Endothelial cell of hepatic sinusoid (primary cell): ENCODE measurements at regions not wholly inside any gene's neighbourhood (a gene's known extent, or its start where the extent isn't known, plus 50 kb on each side); places are given as distances from the start of the nearest gene placed in this dataset.

Experiments used
- in situ Hi-C: cut with HindIII; loops from 2 replicates; pipeline ENCODE4 v1.10.0; 2017; ENCODE audit warnings: low sequenced_read_pairs

DNA sequence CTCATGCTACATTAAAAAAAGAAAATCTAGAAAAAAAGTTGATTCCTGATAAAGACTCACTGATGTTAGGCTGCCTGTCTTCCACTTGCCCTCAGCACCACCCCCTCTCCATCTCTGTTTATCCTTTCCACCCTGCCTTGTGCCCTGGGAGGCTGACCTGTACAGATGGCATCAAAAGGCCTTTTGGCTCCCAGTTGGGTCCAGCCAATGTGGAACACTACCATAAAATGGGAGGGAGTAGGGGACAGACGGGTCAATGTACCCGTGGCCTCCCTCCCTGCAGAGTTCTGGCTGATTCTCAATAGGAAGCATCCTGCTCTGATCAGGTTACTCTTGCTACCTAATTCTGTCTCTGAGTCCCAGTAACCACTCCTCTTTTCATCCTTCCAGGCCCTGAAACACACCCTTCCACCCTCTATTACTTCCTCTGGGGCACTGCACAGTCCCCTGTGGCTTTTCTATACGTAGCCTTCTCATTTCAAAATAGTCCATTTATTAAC is 300.0 kb downstream of the HHIPL2 start:
- in situ Hi-C loops = no loop called here

GRCh38 chr1:222247081-222247480 is 300.8 kb downstream of the HHIPL2 start:
- in situ Hi-C loops = no loop called here

GRCh38 chr1:222243902-222244301 is 304.0 kb downstream of the HHIPL2 start:
- in situ Hi-C loops = no loop called here

- in situ Hi-C loops = no loop called here
Measured at GRCh38 chr1:222242492-222242891, 305.4 kb downstream of the HHIPL2 start.

GRCh38 chr1:222241410-222241809 is 306.5 kb downstream of the HHIPL2 start:
- in situ Hi-C loops = no loop called here

GRCh38 chr1:222240536-222241181 is 307.2 kb downstream of the HHIPL2 start:
- in situ Hi-C loops = no loop called here

DNA sequence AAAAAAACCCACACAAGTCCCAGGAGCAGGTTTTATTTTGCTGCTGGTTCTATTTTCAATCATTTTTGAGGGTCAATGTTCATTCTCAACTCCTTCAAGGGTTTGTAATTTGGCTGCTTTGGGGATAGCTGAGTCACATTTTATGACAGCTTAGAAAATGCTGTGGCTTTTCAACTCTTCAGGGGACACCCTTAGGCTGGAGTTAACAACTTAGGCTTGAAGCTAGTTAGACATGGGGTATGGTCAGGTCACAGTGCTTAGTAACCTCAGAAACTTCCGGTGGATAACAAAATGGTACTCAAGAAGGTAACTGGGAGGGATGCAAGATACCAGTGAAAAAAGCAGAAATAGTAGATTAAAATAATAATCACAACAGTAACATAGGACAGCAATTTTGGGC is 308.8 kb downstream of the HHIPL2 start:
- in situ Hi-C loops = no loop called here

DNA sequence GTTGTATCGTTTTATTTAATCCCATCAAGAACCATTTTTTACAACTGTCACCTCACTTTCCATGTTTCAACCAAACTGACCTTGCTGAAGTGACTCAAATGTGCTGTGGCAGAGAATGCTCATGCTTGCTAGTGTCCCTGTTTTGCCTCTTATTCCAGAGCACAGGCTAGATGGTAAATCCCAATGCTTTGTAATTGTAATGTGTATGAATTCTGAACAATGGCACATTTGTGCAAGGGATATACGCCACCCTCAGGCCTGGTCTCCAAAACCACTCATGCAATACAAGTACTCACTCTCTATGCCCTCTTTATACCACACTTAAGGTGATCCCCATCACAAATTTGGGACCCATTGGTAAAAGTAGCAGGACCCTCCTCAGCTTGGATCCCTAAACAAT is 313.6 kb downstream of the HHIPL2 start:
- in situ Hi-C loops = no loop called here

GRCh38 chr1:222233444-222234158 is 314.3 kb downstream of the HHIPL2 start:
- in situ Hi-C loops = no loop called here

DNA sequence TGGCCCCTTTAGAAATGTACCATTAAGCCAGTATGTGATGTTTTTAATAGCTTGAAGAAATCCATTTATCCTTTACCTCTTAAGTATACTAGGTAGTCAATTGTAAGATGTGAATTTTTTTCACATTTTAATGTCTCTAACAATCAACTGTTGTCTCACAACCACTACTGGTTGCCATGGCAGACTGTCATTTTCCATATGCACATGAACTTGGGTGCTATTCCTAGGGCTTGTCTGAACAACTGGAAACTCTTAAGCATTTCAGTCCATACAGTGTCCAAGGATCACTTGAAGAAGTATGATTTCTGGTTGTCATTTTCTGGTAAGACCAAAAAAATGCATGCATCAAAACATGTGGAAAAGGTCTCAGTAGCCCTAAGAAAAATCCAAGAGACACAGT is 315.1 kb downstream of the HHIPL2 start:
- in situ Hi-C loops = no loop called here

DNA sequence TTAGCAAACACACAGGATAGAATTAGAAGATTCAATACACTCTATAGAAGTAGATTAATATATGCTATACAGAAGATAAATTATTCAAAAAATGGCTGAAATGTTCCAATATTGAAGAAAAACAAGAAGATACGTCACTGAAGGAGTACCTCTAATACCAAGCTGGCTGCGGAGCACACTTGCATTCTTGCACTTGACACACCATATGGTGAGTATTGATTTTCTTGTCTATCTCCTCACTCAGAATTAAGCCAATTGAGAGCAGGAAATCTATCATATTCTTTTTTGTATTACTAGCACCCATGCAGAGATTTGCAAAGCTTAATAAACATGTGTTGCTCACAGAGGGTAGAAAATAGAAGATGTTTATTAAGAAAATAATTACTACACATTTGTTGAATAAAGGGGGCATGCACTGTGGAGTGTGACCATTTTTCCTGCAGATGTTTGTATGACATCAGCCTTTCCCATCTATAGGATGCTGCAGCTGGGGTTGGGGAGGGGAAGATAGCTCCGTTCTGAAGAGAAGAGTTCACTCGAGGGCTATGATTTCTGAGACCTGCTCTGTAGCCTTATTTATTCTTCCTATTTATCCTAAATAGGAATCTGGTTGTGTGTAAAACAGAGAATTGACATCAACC is 318.1 kb downstream of the HHIPL2 start:
- in situ Hi-C loops = loop anchor here (5.0 kb wide), 1 partner anchor 53 kb away; no protein-coding TSS in a partner anchor

- in situ Hi-C loops = loop anchor here (5.0 kb wide), 1 partner anchor 57 kb away; no protein-coding TSS in a partner anchor
Measured at GRCh38 chr1:222225316-222225691, 322.6 kb downstream of the HHIPL2 start.

DNA sequence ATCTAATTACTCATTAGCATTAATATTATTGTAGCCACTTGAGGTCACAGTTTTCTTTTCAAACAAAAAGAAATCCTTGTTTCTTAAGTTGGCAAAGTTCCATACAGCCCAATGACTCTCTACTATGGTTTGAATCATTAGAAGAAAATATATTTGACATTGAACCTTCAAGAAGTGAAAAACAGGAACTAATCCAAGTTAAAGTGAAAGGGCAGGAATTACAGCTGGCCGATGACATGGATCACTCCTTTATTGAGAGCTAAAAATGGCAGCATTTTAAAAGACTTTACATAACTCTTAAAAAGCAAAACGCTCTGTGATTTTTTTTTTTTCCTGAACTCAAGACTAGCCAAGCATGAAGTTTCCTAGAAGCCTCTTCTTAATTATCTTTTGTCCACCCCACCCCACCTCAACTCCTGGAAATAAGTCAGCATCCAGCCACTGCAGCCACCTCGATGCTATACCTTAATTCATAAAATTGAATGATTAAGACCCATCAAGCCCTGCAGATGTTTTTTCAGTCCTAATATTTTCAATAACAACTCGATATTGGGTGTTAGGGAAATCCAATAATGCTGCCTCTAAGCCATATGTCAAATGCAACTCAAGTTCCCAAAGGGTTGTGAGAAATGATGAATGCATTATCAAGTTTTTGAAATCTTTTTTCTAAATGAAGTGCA is 323.1 kb downstream of the HHIPL2 start:
- in situ Hi-C loops = loop anchor here (5.0 kb wide), 1 partner anchor 58 kb away; no protein-coding TSS in a partner anchor

DNA sequence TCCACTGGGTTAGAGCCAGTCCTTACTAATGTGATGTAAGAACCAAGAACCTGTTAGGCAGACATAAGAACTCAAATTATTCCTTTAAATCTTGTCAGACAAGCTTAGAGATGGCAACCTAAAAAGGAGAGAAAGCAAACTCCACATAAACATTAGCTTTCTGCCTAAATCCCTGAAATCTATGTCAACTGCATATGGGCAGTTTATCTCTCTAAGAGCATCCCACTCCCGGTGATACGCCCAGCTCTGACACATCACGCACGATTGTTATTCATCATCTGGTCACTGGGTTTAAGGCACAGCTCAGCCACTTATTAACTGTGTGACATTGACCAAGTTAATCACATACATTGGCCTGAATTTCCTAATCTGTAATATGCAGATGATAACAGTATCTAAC is 323.7 kb downstream of the HHIPL2 start:
- in situ Hi-C loops = no loop called here

- in situ Hi-C loops = no loop called here
Measured at GRCh38 chr1:222223010-222223409, 324.9 kb downstream of the HHIPL2 start.

- in situ Hi-C loops = no loop called here
Measured at GRCh38 chr1:222216255-222216754, 331.6 kb downstream of the HHIPL2 start.

- in situ Hi-C loops = no loop called here
Measured at GRCh38 chr1:222210776-222211175, 337.1 kb downstream of the HHIPL2 start.

DNA sequence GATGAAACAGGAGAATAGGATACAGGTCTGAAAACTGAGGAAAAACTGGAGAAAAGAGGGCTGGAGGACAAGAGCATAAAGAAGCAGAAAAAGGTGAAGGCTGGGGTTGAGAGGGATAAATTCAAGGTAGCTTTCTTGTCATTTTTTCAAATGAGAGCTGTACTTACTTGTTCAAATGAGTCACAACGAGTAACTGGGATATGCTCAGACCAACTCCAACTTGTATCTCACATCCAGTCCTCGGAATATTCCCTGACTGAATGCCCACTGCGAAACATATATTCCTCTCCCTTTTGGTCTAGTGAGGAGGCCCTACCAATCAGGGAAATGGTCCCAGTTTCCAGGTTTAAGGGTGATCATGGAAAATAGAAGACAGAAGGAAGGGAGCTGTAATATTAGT is 343.4 kb downstream of the HHIPL2 start:
- in situ Hi-C loops = no loop called here

DNA sequence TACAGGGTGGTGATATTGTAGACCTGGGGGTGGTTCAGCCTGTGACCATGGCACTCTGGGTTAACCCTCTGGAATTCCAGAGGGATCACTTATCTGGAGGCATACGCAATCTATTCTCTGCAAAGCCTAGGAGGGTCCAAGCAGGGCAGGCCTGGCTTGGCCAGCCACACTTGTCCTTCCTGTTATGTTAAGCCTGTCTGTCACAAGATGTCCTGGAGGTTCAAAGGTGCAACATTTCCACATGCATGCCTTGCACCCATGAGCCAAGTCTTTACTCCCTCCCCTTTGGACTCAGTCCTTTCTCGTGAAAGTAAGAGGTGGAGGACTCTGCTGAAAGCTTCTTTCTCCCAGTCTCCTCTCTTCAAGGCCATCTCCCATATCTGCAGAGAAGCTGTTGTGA is 345.1 kb downstream of the HHIPL2 start:
- in situ Hi-C loops = no loop called here

DNA sequence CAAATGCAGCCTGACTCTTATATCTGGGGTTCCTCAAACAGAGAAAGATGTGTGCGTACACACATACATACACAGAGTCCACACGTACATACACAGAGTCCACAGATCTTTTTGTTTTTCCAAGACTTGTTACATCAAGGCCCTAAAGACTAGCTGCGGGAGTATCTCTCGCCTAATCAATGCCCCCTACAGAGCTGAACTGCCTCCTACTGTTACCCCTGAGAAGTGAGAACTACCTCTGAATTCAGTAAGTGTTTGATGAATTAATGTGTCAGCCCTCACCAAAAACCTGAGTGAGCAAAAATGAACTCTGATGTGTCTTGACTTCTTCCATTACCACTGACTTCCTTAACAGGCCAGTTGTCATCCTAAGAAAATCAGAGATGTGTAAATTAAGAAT is 351.2 kb downstream of the HHIPL2 start:
- in situ Hi-C loops = no loop called here

DNA sequence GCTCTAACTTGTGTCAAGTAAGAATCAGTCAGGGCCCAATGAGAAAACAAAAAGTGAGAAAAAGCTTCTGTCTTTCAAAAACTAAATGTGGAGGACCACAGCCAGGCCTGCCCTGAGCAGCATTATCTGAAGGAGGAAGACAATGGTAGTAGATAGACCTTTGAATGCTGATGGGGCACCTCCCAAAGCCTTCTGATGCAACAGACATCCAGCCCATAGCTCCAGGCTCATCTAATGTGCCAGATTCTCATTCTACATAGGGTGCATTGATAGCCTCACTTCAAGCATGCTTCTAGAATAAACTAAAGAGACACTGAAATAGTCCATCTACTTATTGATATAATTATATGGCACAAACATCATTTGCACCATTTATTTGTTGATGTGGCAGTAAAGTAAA is 351.6 kb downstream of the HHIPL2 start:
- in situ Hi-C loops = no loop called here
